Retinal pigment epithelial cell (primary cell): ENCODE measurements at regions not wholly inside any gene's neighbourhood (a gene's known extent, or its start where the extent isn't known, plus 50 kb on each side); places are given as distances from the start of the nearest gene placed in this dataset.
A peak's percentile ranks its signal among the peaks of the same experiment; 100 is the strongest.

Source experiments
- DNase-seq: peaks from one replicate; pipeline ENCODE4 v3.0.0-alpha.2; 2010; ENCODE audit warnings: low read depth
- H3K4me3 ChIP-seq: 2 replicates; pipeline ENCODE4 v1.5.1; 2011; ENCODE audit warnings: mild to moderate bottlenecking, low read length, control low read depth, moderate library complexity
- TF ChIP-seq, protein P1 (sequence below): conservative IDR thresholded peaks from 2 replicates; pipeline ENCODE4 v1.5.1; 2011; ENCODE audit warnings: low read depth, low read length, control low read depth, inconsistent platforms

DNA sequence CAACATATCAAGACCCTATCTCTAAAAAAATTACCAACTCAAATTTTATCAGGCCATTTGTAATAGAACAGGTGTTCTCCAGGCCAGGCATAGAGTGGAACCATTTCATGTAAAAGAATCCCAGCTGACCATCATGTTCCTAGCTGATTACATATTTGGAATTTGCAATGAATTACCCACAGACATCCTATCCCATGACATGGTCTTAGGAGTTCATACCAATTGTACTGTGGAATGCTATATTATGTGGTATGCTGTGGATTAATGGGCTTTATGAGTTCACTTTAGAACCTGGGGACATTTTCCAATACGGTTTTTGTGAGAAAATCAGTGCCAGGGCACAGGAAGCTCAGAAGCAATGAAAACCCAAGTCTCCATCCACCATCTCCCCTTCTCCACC lies 110.3 kb downstream of the ZNF281 start:
- DNase-seq: peak; percentile 70
- no peak overlapping the region for H3K4me3 ChIP-seq
- TF ChIP-seq, protein P1, sequence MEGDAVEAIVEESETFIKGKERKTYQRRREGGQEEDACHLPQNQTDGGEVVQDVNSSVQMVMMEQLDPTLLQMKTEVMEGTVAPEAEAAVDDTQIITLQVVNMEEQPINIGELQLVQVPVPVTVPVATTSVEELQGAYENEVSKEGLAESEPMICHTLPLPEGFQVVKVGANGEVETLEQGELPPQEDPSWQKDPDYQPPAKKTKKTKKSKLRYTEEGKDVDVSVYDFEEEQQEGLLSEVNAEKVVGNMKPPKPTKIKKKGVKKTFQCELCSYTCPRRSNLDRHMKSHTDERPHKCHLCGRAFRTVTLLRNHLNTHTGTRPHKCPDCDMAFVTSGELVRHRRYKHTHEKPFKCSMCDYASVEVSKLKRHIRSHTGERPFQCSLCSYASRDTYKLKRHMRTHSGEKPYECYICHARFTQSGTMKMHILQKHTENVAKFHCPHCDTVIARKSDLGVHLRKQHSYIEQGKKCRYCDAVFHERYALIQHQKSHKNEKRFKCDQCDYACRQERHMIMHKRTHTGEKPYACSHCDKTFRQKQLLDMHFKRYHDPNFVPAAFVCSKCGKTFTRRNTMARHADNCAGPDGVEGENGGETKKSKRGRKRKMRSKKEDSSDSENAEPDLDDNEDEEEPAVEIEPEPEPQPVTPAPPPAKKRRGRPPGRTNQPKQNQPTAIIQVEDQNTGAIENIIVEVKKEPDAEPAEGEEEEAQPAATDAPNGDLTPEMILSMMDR: no peak

DNA sequence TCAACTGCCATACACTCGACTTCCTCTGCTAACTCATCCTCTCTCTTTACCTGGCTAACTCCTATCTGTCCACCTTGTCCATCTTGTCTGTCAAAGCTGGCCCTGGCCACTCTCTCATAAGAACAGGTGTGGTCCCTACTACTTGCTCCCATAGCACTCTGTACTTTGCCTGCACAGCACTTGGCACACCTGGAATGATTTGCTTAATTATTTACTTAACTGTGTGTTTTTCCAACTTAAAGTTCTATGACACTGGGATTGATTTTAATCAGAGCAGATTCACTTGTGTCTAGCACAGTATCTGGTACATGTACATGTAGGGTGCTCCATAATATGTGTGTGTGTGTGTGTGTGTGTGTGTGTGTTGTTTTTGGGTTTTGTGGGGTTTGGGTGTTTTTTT lies 111.6 kb downstream of the ZNF281 start:
- TF ChIP-seq, protein P1: no peak
- no peak for DNase-seq
- no peak overlapping the region for H3K4me3 ChIP-seq

DNA sequence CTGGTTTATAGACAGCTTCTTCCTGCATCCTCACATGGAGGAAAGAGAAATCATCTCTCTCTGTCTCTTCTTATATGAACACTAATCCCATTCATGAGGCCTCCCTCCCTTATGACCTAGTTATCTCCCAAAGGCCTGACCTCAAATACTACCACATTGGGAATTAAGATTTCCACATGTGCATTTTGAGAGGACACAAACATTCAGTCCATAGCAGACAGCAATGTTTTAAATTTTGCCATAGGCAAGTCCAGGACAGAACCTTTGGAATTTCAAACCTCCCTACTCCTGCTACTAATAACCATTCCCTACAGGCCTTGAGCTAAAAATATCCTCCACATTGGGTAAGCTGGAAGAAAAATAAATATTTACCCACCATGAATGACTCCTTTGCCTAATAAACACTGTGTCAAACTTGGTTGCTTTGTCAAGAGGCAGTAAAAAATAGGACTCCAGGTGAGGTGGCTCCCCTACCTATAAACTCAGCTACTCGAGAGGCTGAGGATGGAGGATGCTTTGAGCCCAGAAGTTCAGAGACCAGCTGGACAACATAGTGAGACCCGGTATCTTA lies 113.7 kb downstream of the ZNF281 start:
- TF ChIP-seq, protein P1: no peak
- DNase-seq: no peak
- no peak overlapping the region for H3K4me3 ChIP-seq

DNA sequence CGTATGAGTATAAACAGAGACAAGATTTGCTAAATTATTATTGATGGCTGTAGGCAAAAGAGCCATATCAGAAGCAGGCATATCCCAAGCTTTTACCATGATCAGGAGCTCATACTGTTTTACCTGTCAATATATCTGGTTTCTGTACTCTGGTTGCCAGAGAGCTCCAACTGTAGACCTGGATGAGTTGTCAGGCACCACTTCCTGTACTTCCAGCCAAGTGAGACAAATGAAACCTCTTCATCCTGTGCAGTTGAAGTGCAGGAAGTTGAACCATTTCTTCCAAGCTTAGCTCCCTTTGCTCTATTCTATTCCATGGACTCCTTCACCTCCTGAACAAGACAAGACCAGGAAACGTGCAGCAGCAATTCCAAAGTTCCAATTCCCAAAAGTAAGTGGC lies 115.6 kb downstream of the ZNF281 start:
- TF ChIP-seq, protein P1: no peak
- H3K4me3 ChIP-seq: no peak overlapping the region
- no peak for DNase-seq

DNA sequence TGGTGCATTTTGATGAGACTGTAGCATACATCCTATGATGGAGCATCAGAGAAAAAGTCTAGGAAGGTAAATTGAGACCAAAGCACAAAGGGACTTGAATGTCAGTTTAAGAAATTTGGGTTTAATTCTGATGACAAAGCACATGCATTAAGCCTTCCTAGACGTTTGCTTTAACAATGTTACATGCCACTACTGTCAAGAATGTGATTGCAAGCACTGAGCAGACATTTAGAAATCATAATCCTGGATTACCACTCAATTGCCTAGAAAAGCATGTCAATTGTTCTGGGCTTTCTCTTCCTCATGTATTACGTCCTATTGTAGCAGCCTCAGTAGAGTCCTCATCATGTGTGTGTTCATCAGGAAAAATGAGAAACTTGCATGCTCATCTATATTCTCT lies 117.1 kb downstream of the ZNF281 start:
- DNase-seq: peak; percentile 30
- TF ChIP-seq, protein P1: no peak
- no peak overlapping the region for H3K4me3 ChIP-seq

DNA sequence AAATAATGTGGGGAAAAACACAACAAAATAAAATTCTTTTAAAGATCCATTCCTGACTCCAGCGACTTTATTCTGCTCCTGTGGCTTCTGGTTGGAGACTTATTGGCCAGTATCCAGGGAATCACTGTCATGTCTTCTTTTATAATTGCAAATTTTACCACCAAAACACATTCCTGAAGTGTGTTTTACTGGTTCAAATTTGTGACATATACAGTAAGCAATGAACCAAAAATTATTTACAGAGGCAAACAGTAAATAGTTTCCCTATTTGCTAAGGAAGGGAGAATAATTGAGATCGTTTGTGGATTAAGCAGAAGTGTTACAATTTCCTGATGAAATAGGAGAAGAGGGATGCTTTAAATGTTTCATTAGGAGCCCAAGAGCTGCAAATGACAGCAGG lies 118.7 kb downstream of the ZNF281 start:
- TF ChIP-seq, protein P1: no peak
- no peak for DNase-seq

DNA sequence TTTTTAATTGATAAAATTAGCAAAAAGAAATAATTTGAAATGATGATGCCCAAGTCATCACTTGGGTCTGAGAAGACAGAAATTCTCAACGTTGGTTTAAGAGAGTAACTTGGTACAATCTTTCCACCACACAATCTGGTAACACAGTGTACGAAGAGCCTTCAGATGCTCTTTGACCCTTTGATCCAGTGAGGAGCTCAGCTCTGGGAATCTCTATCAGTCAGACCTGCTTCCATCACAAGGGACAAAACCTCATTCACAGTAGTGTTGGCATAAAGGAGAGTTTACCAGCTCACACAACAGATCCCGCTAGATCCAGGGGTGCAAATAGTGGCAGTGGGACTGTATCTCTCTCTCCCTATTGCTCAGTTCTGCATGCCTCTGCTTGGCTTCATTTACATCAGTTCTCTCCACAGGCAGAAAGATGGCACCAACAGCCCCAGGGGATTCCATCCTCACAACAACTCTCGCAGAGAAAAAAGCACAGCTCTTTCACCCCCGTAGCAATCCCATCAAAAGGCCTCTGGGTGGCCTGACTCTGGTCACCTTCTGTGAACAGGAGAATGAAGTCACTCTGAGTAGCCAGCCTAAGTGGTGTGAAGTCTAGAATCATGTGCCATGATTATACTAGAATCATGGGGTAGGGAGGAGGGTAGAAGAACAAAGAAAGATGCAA lies 119.7 kb downstream of the ZNF281 start:
- no peak overlapping the region for H3K4me3 ChIP-seq
- DNase-seq: no peak
- TF ChIP-seq, protein P1: peak; percentile 20

More for the DNA sequence above, 118.7 kb downstream of the ZNF281 start:
- H3K4me3 ChIP-seq: no peak overlapping the region
